Adipocyte (in vitro differentiated cells): ENCODE measurements at regions not wholly inside any gene's neighbourhood (a gene's known extent, or its start where the extent isn't known, plus 50 kb on each side); places are given as distances from the start of the nearest gene placed in this dataset.
A peak's percentile ranks its signal among the peaks of the same experiment; 100 is the strongest.
"Not testable (repeated sequence)": the region's sequence is repeated elsewhere in the genome, so short reads cannot be mapped to it uniquely, and the experiment has no call there.

Source experiments
- DNase-seq: peaks from one replicate; pipeline ENCODE4 v3.0.0-alpha.2; 2015; ENCODE audit warnings: low read depth
- H3K27me3 ChIP-seq: replicated peaks from 2 replicates; pipeline ENCODE4 v1.7.0; 2013; ENCODE audit warnings: mild to moderate bottlenecking, low read length, moderate library complexity; ENCODE audit not compliant: control insufficient read depth, insufficient read depth
- H3K36me3 ChIP-seq: 2 replicates; pipeline ENCODE4 v1.7.0; 2013; ENCODE audit warnings: low read length, mild to moderate bottlenecking, moderate library complexity; ENCODE audit not compliant: control insufficient read depth, insufficient read depth, severe bottlenecking
- H3K4me1 ChIP-seq: 2 replicates; pipeline ENCODE4 v1.7.0; 2013; ENCODE audit warnings: mild to moderate bottlenecking, low read length, moderate library complexity; ENCODE audit not compliant: control insufficient read depth, insufficient read depth
- H3K4me3 ChIP-seq: 2 replicates; pipeline ENCODE4 v1.7.0; 2013; ENCODE audit warnings: mild to moderate bottlenecking, low read length, moderate library complexity
- H3K9ac ChIP-seq: 2 replicates; pipeline ENCODE4 v1.7.0; 2013; ENCODE audit warnings: mild to moderate bottlenecking, low read length, moderate library complexity
- H3K9me3 ChIP-seq: 2 replicates; pipeline ENCODE4 v1.7.0; 2013; ENCODE audit warnings: mild to moderate bottlenecking, low read length, moderate library complexity; ENCODE audit not compliant: control insufficient read depth

DNA sequence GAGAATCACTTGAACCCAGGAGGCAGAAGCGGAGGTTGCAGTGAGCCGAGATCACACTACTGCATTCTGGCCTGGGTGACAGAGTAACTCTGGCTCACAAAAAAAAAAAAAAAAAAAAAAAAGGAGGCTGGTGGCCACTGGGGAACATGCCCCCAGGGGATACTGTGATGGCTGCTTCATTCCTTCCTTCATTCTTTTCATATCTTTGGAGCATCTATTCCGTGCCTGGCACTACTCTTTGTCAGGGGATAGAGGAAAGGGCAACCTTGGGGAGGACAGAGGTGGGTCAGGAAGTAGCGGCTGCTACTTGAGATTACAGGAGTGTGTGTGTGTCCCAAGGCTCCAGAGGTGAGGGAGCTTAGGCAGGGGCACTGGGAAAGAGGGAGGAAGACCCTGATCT is 236.4 kb upstream of the NUPR2 start:
- not testable (repeated sequence) for H3K9me3 ChIP-seq, H3K9ac ChIP-seq, H3K36me3 ChIP-seq, H3K4me1 ChIP-seq, H3K4me3 ChIP-seq, H3K27me3 ChIP-seq, DNase-seq

DNA sequence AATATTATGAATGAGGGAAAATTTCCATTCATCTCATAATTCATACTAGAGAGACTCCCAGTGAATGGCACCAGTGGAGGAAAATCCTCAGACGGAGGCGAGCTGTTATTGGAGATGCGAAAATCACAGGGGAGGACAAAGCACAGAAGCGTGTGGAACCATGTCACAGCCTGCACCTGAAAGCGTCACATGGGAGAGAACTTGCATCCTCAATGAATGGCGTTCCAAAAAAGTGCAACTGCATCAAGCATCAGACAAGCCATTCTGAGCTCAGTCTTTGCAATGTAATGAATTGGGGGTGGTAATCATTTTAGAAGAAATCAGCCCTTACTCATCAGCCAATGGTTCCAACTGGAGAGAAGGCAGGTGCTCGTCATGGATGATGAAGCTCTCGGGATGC is 235.0 kb upstream of the NUPR2 start:
- DNase-seq, H3K4me1 ChIP-seq, H3K27me3 ChIP-seq, H3K4me3 ChIP-seq, H3K36me3 ChIP-seq, H3K9me3 ChIP-seq, H3K9ac ChIP-seq: not testable (repeated sequence)

- not testable (repeated sequence) for H3K4me1 ChIP-seq, H3K9ac ChIP-seq, DNase-seq, H3K9me3 ChIP-seq, H3K27me3 ChIP-seq, H3K4me3 ChIP-seq, H3K36me3 ChIP-seq
These were observed 232.1 kb upstream of the NUPR2 start for GRCh38 chr7:56348311-56348710.

DNA sequence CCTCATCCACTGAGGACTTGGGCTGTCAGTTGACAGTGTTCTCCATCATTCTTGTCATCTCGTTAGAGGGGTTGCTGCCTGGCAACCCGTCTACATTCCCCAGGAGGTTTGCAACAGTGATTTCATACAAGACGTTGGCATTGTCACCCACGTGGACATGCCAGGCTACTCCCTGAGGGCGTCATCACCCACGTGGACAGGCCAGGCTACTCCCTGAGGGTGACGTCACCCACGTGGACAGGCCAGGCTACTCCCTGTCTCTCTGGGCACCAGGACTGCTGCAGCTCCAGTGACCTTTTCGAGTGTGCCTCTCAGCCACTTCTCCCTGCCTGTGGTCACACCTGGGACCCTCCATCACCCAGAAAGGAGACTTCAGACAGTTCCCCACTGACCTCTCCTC is 212.1 kb upstream of the NUPR2 start:
- H3K9ac ChIP-seq, H3K9me3 ChIP-seq, DNase-seq, H3K36me3 ChIP-seq, H3K4me3 ChIP-seq, H3K27me3 ChIP-seq, H3K4me1 ChIP-seq: not testable (repeated sequence)

- no peaks in the 10 kb centered on the region for H3K27me3 ChIP-seq
- H3K4me3 ChIP-seq = no peak overlapping the region
- DNase-seq = no peak
- no peak overlapping the region for H3K9ac ChIP-seq
- H3K9me3 ChIP-seq = no peaks in the 10 kb centered on the region
- H3K4me1 ChIP-seq = no peaks in the 10 kb centered on the region
- no peaks in the 10 kb centered on the region for H3K36me3 ChIP-seq
These were observed 174.3 kb upstream of the NUPR2 start for GRCh38 chr7:56290548-56290947.

DNA sequence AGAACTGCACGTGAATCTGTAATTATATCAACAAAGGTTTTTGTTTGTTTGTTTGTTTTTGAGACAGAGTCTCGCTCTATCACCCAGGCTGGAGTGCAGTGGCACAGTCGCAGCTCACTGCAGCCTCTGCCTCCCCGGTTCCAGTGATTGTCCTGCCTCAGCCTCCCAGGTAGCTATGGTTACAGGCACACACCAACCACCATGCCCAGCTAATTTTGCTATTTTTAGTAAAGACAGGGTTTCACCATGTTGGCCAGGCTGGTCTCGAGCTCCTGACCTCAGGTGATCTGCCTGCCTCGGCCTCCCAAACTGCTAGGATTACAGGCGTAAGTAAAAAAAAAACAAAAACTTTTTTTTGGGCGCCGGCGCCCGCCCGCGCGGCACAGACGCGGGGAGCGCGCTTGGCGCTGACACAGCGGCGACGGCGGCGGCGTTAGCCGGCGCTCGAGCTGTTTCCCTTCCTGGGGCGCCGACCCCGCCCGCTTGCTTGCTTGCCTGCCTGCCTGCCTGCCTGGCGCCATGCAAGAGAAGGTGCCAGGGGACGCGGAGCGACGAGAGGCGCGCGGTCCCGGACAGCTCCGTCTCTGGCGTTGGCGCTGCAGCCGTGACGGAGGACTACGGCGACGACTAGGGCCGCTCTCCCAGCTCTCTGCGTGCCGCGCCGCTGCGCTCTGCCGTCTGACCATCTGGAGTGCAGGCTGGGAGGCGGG is 171.4 kb upstream of the NUPR2 start:
- H3K4me1 ChIP-seq = no peaks in the 10 kb centered on the region
- H3K9ac ChIP-seq = no peak overlapping the region
- H3K4me3 ChIP-seq = peak overlapping the region; percentile 59
- H3K27me3 ChIP-seq = no peaks in the 10 kb centered on the region
- H3K9me3 ChIP-seq = peaks cover 3% of the 10 kb centered on the region
- DNase-seq = no peak
- H3K36me3 ChIP-seq = no peaks in the 10 kb centered on the region

DNA sequence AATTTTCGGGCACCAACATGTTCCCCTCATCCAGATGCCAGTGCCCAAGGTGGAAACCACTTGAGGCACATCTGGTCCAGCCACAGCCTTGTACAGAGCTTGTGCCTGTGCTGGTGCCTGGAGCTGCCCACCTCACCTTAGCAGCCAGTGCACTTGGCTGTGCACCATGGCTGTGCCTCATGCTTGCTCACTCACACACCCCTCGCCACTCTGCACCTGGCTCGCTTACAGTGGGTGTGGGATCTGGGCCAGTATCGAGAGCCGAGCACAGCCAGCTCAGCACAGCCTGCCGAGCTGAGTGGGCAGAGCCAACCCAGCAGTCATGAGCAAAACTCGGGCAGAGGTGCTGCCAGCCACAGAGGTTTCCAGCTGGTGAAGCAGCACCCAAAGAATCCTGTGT is 139.9 kb upstream of the NUPR2 start:
- DNase-seq = no peak
- Histone ChIP-seq H3K36me3 (no peaks in the 10 kb centered on the region), H3K9me3 (peaks cover 12% of the 10 kb centered on the region), H3K4me3 (no peak overlapping the region), H3K4me1 (no peaks in the 10 kb centered on the region), H3K27me3 (no peaks in the 10 kb centered on the region), H3K9ac (no peak overlapping the region)

DNA sequence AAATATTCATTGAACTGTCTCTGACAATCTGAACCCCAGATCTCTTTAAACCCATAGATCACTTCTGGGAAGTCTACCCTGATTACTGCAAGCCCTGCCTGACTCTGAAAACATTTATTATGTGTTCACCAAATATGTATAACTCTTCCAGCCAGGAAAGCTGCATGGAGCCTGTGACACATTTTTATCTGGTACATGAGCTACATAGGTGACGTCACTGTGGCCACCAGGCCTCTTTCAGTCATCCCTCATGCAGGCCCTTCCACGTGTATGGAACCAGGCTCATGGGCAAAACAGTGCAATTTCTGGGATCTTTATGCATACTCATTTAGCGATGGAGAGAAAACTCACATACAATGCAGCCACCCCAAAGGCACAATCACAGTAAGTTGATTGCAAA is 133.9 kb upstream of the NUPR2 start:
- H3K27me3 ChIP-seq = no peaks in the 10 kb centered on the region
- DNase-seq = no peak
- H3K36me3 ChIP-seq = no peaks in the 10 kb centered on the region
- H3K9ac ChIP-seq = no peak overlapping the region
- no peak overlapping the region for H3K4me3 ChIP-seq
- H3K4me1 ChIP-seq = no peaks in the 10 kb centered on the region
- no peaks in the 10 kb centered on the region for H3K9me3 ChIP-seq

DNA sequence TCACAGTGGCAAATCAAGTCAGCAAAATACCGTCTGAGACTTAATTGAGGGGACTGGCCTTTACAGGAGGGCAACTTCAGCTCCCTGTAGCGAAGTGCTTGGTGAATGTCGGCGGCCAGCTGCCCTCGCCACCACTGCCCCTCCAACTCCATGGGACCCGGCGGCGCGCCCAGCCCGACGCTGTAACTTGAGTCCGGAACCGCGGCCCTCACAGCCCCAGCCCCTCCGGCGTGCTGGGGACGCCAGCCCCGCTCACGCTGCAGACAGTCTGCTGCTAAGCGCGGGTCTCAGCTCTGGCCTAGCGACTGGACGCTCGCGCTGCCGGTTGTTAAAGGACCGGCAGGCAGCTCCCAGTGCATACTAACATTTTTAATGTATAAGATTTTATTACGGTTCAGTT is 113.4 kb upstream of the NUPR2 start:
- DNase-seq = no peak
- H3K9me3 ChIP-seq = peaks cover 5% of the 10 kb centered on the region
- H3K4me3 ChIP-seq = no peak overlapping the region
- no peak overlapping the region for H3K9ac ChIP-seq
- no peaks in the 10 kb centered on the region for H3K27me3 ChIP-seq
- H3K36me3 ChIP-seq = no peaks in the 10 kb centered on the region
- no peaks in the 10 kb centered on the region for H3K4me1 ChIP-seq

GRCh38 chr7:56222866-56223265 is 106.6 kb upstream of the NUPR2 start:
- Histone ChIP-seq H3K9ac (no peak overlapping the region), H3K27me3 (no peaks in the 10 kb centered on the region), H3K4me1 (no peaks in the 10 kb centered on the region), H3K4me3 (no peak overlapping the region), H3K9me3 (peaks cover 3% of the 10 kb centered on the region), H3K36me3 (no peaks in the 10 kb centered on the region)
- no peak for DNase-seq

DNA sequence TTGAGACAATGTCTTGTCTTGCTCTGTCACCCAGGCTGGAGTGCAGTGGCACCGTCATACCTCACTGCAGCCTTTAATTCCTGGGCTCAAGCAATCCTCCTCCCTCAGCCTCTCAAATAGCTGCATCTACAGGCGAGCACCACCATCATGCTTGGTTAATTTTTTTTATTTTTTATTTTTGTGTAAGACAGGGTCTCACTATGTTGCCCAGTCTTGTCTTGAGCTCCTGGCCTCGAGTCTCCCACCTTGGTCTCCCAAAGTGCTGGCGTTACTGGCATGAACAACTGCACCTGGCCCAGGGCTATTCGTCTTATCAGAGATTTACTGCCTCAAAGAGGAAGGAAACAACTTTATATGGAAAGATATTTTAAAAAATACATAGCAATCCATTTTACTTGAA is 102.8 kb upstream of the NUPR2 start:
- Histone ChIP-seq H3K9ac (no peak overlapping the region), H3K4me1 (no peaks in the 10 kb centered on the region), H3K36me3 (no peaks in the 10 kb centered on the region), H3K9me3 (peaks cover 13% of the 10 kb centered on the region), H3K4me3 (no peak overlapping the region), H3K27me3 (no peaks in the 10 kb centered on the region)
- DNase-seq = no peak

DNA sequence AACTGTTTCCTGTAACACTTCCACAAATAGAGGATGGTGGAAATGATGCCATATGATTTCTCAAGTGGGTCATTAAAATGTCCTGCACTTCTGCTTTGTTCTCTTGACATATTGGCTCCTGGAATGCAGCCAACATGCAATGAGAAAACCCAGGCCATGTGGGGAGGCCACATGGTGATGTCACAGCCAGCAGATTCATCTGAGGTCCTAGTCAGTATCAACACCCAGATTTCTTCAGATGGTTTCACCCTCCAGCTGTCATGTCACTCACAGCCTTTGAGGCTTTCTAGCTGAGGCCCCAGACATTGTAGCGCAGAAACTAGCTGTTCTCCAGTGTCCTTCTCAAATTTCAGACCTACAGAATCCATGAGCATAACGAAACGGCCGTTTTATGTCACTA is 102.3 kb upstream of the NUPR2 start:
- no peak for DNase-seq
- Histone ChIP-seq H3K4me3 (no peak overlapping the region), H3K27me3 (no peaks in the 10 kb centered on the region), H3K36me3 (no peaks in the 10 kb centered on the region), H3K9ac (no peak overlapping the region), H3K9me3 (peaks cover 13% of the 10 kb centered on the region), H3K4me1 (no peaks in the 10 kb centered on the region)
